ENCODE measurements at regions not wholly inside any gene's neighbourhood (a gene's known extent, or its start where the extent isn't known, plus 50 kb on each side); places are given as distances from the start of the nearest gene placed in this dataset.

DNA sequence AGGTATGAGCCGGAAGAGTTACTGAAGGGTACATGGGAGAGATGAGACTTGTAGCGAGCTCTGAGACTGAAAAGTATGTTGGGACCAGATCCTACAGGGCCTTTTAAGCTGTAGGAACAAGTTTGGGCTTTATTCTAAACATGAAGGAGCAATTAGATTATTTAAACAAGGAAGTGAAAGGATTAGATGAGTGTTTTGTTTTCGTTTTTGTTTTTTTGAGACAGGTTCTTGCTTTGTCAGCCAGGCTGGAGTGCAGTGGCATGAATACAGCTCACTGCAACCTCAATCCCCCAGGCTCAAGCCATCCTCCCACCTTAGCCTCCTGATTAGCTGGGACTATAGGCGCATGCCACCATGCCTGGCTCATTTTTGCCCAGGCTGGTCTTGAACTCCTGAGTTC is 110.7 kb downstream of the C1D start:
- no peak for TF ChIP-seq ZNF143 (CRISPR knock-in tag; IDR thresholded peaks at IDR 0.05)
- no peak for TF ChIP-seq ARID2 (CRISPR knock-in tag; IDR thresholded peaks at IDR 0.05; ENCODE audit: borderline replicate concordance)
- no peak for TF ChIP-seq POLR2A (IDR thresholded peaks at IDR 0.05; ENCODE audit: insufficient read depth in 1 of 2, low read depth in 2 of 2, low read length in 2 of 2)
- no peak for TF ChIP-seq ATF1 (CRISPR knock-in tag; IDR thresholded peaks at IDR 0.05)
